HG03064 (cell line): ENCODE measurements at regions not wholly inside any gene's neighbourhood (a gene's known extent, or its start where the extent isn't known, plus 50 kb on each side); places are given as distances from the start of the nearest gene placed in this dataset.
"Not testable (repeated sequence)": the region's sequence is repeated elsewhere in the genome, so short reads cannot be mapped to it uniquely, and the experiment has no call there.

Experiments used
- ATAC-seq: cut with Tn5 transposase; IDR thresholded peaks from one replicate; pipeline ENCODE4 v1.9.1; 2021; ENCODE audit warnings: low read depth; ENCODE audit not compliant: unreplicated experiment

- no peak for ATAC-seq
Measured at GRCh38 chr2:147440734-147441133, 404.1 kb upstream of the ACVR2A start.

GRCh38 chr2:147439986-147440385 is 404.8 kb upstream of the ACVR2A start:
- no peak for ATAC-seq

- no peak for ATAC-seq
Measured at GRCh38 chr2:147438882-147439281, 405.9 kb upstream of the ACVR2A start.

DNA sequence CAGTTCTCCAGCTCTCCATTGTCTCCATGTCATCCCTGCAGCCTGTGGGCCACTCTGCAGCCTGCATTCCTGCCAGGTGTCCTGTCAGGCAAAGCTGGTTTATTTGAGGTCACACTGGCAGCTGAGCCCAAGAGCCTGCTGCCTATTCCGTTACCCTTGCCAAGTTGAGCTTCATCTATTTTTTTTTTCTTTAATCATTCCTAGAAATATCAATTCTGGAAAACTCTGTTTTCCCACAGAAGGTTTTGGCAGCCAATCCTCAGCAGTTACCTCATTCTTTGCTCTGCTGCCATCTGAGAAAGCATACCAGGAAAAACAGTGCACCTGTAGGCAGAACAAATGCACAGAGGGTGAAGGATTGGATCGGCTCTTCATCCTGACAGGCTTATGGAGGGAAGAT is 411.0 kb upstream of the ACVR2A start:
- ATAC-seq = no peak

DNA sequence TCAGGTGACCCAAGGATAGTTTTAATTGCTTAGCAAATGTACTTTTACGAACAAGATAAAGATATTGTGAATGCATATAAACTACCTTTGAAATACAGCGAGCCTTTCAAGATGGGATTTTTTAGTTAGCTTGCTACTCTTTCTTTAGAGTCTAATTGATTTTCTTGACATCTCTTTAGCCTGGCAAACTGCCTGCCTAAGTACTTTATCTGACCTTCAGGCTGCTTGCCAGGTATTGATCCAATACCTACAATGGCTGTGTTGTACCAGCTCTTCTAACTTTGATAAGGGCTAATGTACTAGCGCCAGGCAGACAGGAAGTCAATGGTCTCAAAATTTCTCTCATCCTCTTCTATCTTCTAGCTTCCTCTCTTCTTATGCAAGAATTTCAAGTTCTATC is 414.4 kb upstream of the ACVR2A start:
- no peak for ATAC-seq

DNA sequence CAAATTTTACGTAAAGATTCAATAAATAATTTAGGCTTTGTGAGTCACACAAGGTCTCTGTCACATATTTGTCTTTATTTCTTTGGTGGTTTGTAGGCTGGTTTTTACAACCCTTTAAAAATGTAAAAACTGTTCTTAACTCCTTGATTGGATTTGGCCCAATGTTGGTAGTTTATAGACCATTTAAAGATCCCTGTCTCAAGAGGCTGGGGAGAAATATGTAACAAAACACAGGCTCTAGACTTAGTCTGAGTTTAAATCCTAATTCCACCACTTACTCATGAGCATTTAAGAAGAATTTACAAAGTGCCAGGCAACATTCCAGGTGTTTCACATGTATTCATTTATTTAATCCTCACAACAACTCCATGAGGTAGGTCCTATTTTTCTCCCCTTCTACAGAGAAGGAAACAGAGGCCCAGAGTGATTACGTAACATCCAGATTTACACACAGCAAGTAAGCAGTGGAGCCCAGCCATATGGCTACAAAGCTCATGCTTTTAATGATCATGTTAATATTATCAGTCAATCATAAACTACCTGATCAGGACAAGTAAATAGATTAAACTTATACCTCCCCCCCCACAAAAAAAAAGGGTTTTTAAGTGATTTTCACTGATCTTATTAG is 416.6 kb upstream of the ACVR2A start:
- ATAC-seq = no peak

GRCh38 chr2:147425437-147426029 is 419.3 kb upstream of the ACVR2A start:
- no peak for ATAC-seq

GRCh38 chr2:147424766-147425165 is 420.1 kb upstream of the ACVR2A start:
- ATAC-seq = no peak

GRCh38 chr2:147420947-147421675 is 423.7 kb upstream of the ACVR2A start:
- no peak for ATAC-seq

GRCh38 chr2:147420517-147420916 is 424.3 kb upstream of the ACVR2A start:
- no peak for ATAC-seq

DNA sequence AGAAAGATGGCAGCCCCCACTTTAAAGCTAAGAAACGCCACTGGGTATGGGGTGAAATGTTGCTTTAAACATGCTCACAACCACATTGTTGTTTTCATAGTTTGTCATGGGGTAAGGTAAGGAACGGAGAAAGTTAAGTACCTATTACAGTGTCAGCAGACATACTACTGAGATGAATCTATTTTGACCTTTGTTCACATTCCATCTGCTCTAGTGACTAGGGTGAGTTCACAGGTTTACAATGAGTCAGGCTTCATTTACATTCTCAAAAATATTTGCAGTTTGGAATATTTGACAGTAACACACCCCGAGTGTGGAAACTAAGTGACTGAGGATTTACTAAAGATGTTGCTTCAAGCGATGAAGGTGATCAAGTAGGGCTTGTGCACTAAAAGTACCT is 428.7 kb upstream of the ACVR2A start:
- ATAC-seq = no peak

GRCh38 chr2:147414656-147415055 is 430.2 kb upstream of the ACVR2A start:
- ATAC-seq = not testable (repeated sequence)

- no peak for ATAC-seq
Measured at GRCh38 chr2:147408357-147408756, 436.5 kb upstream of the ACVR2A start.

GRCh38 chr2:147405651-147406050 is 439.2 kb upstream of the ACVR2A start:
- no peak for ATAC-seq

DNA sequence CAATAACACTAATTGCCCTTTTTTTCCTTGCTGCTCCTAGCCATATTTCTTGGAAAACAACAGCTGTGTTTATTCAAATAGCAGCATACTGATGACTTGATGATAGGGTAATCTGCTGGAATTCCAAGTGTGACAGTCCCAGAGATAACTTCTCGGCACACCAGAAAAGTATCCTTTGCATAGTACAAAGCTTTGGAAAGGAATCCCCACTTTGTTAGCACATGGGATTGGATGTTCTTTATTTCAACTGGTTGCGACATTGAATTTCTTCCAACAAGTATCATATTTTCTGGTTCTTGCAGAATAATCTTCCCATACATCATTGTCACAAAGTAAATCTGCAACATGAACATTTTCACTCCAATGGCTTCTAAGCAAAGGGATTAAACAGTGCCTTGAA is 445.8 kb upstream of the ACVR2A start:
- ATAC-seq = no peak

DNA sequence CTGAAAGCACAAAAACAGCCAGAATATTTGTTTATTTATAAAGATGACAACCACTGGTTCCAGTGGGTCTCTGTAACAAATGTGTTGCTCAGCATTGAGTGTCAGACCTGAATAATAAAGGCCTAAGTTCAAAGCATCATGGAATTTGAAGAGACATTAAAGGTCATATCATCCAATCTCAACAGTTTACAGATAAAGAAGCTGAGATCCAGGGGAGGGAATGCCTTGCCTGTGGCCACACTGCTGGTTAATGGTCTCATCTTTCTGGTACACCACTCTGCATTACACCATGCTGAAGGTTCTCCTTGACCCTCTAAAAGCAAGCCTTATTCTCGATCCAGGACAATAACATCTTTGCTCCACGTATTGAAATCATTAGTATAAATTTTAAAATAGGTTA is 446.5 kb upstream of the ACVR2A start:
- ATAC-seq = no peak

GRCh38 chr2:147396890-147397289 is 447.9 kb upstream of the ACVR2A start:
- no peak for ATAC-seq

DNA sequence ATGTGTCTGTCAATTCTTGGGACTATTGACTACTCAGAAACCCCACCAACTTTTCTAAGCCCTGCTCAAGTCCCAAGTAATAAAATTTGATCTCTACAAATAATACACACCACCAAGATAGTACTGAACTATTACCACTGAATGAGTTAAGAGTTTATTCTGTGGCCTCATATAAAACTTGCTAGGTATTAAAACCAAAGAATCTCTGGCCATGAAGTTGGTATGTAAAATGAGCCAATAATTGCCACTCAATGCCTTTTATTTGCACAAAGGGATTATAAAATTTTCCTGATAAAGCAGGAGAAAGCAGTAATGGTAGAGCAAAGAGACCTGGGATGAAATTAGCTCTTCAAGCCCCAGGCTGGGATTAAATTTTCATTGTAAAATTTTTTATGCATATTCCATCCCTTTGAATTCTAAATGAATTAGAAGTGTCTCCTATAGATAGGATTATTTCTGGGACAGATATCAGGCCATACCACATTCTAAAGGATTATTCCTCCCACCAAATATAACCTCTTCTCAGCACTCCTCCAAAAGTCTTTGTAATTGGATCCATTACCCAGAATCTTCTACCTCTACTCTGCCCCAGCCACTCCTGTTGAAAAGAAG is 450.5 kb upstream of the ACVR2A start:
- ATAC-seq = no peak

DNA sequence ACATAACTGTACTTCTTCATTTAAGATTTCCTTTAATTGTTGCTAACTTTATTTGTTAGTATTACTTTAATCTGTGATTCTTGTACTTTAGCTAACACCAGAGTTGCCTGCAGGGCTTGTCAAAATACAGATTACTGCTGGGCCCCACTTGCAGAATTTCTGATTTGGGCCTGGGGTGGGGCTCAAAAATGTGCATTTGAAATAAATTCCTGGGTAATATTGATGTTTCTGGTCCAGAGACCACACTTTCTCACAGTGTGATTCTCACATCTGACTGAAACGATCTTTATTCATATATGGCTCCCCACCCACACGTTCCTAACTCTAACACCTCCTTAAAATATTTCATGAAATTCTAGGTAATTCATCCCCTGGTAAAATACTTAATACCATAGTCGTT is 452.6 kb upstream of the ACVR2A start:
- ATAC-seq = no peak

DNA sequence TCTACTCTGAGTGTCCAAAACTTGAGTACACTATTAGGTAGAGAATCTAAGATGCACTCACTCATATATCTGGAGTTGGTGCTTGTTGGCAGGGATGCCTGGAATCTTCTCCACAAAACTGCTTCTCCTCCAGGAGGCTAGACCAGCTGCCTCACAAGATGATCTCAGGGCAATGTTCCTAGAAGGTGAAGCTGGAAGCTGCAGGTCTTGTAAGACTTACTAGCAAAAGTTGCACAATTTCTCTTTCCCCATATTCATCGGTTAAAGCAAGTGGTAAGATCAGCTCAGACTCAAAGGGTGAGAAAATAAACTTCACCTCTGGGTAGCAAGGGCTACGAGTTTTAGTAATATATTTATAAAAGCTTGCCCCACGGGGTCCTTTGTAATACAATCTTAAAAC is 454.4 kb upstream of the ACVR2A start:
- ATAC-seq = no peak

DNA sequence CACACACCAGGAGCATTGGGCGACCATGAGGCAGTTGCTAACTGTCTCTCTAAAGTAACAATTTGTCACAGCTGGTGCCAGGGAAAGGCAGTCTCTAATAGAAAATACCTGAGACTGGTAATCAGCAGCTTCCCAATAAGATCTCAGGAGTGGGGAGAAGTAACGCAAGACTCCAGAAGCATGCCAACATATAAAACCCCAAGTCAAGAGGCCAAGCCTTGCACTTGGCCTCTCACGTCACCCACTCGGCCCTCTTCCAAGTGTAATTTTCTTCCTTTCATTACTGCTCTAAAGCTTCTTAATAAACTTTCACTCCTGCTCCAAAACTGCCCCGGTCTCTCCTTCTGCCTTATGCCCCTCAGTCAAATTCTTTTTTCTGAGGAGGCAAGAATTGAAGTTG is 455.6 kb upstream of the ACVR2A start:
- ATAC-seq = no peak

DNA sequence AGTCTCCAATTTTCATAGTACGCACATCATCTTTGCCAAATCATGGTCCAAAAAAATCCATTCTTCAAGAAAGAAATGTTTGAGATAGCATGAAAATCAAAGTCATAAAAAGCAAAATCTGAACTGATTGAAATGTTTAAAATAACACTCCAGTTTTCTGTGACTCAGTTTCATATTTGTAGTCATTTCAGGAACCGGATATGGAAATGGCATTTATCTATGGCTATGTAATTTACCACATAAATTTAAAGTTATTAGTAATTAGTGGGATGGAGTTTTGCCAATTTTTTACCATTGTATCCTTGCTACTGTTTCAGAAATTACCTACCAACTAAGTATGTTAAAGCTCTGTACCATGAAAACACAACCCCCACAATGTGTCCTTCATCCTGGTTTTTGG is 456.6 kb upstream of the ACVR2A start:
- ATAC-seq = no peak
